ENCODE measurements at regions not wholly inside any gene's neighbourhood (a gene's known extent, or its start where the extent isn't known, plus 50 kb on each side); places are given as distances from the start of the nearest gene placed in this dataset.

DNA sequence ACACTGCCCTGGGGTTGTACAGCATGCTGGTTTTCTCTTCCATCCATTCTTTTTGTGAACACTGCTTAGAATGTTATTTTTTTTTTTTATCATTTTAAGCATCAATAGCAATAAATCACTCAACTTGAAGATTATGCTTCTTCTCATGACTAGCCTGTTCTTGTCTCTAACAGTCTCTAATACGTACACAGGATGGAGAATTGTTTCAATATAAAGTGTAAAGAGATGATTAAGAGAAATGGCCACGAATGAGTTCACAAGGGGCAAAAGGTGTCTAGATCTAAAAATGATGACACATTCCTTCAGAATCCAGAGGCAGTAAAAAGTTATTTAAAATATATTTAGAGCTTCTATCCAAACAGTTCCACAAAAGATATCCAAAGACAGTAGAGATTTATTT lies 390.2 kb downstream of the HDGFL1 start:
- TF ChIP-seq, protein P1, sequence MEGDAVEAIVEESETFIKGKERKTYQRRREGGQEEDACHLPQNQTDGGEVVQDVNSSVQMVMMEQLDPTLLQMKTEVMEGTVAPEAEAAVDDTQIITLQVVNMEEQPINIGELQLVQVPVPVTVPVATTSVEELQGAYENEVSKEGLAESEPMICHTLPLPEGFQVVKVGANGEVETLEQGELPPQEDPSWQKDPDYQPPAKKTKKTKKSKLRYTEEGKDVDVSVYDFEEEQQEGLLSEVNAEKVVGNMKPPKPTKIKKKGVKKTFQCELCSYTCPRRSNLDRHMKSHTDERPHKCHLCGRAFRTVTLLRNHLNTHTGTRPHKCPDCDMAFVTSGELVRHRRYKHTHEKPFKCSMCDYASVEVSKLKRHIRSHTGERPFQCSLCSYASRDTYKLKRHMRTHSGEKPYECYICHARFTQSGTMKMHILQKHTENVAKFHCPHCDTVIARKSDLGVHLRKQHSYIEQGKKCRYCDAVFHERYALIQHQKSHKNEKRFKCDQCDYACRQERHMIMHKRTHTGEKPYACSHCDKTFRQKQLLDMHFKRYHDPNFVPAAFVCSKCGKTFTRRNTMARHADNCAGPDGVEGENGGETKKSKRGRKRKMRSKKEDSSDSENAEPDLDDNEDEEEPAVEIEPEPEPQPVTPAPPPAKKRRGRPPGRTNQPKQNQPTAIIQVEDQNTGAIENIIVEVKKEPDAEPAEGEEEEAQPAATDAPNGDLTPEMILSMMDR (IDR thresholded peaks at IDR 0.05; ENCODE audit: low read length): no peak
- TF ChIP-seq EZH2 (IDR thresholded peaks at IDR 0.05; ENCODE audit: borderline replicate concordance, low read length): no peak

Measured in OCI-LY1 (cell line).